NCI-H2227 (cell line): ENCODE measurements at regions not wholly inside any gene's neighbourhood (a gene's known extent, or its start where the extent isn't known, plus 50 kb on each side); places are given as distances from the start of the nearest gene placed in this dataset.
"Not testable (repeated sequence)": the region's sequence is repeated elsewhere in the genome, so short reads cannot be mapped to it uniquely, and the experiment has no call there.

Experiments
- DNase-seq: peaks from one replicate; lab custom pipeline; 2025; ENCODE audit not compliant: unreplicated experiment; lab: John Stamatoyannopoulos, UW

DNA sequence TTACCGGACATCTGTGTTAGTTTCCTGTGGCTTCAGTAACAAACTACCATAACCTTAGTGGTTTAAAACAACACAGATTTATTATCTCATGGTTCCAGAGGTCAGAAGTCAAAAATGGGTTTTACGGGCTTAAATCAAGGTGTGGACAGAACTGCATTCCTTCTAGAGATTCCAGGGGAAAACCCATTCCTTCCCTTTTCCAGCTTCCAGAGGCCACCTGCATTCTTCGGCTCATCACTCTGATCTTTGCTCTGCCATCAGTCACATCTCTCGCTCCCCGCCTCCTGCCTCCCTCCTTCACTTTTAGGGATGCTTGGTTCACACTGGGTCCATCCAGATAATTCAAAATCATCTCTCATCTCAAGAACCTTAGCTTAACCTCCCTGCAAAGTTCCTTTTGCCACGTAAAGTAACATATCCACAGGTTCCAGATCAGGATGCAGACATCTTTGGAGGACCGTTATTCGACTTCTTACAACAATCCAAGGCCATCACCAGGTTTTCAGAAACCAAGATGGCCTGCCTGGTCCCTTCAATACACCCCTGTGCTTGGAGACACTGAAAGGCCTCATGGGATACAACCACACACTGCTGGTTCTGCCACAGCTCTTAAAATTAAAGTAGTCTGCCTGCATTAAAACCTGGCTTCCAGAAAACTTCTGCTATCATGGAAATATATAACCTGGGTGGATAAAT, 225.9 kb upstream of the MYO3A start:
- no peak for DNase-seq

DNA sequence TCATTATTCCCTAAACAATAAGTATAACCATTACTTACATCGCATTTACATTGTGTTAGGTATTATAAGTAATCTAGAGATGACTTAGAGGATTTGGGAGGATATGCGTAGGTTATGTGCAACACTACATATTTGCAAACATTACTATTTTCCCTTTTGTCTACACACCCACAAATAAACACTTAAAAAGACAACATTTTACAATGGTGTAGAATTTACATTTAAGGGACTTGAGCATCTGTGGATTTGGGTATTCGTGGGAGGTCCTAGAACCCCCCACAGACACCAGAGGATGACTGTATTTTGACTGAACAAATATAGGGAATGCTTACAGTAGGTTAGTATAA, 220.2 kb upstream of the MYO3A start:
- DNase-seq, result no peak

DNA sequence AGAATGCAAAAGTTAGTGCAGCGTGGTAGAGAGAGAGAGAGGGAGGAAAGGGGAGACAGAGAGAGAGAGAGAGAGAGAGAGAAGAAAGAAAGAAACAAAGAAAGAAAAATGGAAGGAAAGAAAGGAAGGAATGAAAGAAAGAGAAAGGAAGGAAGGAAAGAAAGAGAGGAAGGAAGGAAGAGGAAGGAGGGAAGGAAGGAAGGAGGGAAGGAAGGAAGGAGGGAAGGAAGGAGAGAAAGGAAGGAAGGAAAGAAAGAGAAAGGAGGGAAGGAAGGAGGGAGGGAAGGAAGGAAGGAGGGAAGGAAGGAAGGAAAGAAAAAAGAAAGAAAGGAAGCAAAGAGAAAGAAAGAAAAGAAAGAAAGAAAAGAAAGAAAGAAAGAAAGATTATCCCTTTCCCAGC, 209.8 kb upstream of the MYO3A start:
- DNase-seq, result no peak

DNA sequence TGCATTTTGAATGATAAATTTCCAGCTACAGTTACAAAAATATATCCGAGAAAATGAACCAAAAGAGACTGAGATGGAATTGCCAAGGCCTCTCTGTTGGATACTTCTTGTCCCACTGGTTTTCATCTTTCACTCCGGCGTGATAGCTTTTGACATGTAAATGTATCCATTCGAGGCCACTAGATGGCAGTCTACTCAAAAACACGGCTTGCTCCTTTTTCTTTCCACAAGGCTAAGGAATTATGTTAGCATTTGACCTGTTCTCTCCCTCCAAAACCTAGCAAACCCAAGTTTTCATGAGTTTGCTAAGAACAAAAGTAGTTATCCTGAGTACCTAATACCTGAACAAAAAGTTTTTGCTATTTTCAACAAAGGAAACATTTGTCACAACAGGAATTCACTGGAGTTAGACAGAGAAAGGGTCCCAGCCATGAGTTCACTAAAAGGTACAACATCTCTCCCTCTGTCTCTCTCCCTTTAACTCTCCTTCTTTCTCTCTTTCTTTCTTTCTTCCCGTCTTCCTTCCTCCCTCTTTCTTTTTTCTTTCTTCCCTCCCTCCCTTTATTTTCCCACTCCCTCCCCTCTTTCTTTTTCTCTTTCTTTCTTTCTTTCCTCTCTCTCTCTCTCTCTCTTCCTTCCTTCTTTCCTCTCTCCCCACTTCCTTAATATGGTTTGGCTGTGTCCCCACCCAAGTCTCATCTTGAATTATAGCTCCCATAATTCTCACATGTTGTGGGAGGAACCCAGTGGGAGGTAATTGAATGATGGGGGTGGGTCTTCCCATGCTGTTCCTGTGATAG, 207.9 kb upstream of the MYO3A start:
- DNase-seq, result peak; percentile 77

DNA sequence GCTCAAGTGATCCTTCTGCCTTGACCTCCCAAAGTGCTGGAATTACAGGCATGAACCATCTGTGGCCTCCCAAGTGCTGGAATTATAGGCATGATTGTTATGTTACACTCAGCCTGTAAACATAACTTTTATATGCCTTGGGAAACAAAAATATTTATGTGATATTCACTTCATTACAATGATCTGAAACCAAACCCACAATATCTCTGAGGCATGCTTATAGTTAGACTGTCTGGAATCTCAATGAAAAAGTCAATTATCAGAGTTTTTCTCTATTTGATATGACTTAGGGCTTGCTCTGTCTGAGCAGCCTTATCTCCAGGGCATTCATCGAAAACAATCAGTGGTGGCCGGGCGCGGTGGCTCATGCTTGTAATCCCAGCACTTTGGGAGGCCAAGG, 195.3 kb upstream of the MYO3A start:
- no peak for DNase-seq

DNA sequence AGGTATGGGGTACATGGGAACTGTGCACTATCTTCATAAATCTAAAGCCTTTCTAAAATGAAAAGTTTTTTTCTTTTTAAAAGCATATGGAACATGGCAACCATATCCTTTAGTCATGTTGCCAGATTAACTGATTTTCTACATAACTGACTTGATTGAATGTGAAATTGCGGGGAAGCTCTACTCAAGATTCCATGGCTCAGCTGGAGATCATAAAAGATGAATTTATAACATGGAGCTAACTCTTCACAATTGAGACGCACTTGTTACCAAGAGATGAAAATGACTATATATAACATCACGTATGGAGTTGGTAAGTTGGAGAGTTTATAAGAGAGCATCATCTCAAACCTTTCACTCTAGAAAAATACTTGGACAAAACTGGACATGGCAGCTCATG, 190.2 kb upstream of the MYO3A start:
- DNase-seq, result no peak

DNA sequence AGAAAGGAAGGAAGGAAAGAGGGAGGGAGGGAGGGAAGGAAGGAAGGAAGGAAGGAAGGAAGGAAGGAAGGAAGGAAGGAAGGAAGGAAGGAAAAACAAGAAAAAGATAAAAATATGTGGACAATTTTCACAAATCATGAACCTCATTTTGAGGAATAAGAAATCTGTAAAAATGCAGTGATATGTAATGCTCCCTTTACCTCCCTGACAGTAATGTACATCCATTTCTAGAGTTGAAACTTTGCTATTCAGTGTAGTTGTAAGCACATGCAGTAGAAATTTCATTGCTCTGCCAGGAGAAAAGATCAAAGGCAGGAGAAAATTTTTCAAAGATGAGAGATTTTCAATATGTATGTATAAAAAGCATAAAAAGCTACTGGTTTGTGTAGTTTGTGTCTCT, 189.5 kb upstream of the MYO3A start:
- no peak for DNase-seq

DNA sequence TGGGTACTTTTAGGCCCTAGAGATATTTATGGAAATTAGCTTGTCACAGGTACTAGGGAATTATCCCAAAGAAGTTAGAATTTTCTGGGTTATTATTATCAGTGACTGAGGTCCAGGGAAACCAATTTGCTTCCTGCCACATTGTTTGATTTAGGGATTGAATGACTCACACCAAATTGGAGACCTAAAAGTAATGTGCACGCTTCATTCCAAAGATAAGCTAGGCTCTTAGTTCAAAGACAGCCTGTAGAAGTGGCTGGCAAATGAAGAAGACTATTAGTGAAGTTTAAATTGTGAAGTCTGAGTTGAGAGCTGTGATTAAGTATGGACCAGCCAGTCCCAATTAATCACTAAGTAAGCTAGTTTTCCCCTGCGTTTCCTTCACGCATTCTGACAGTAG, 188.1 kb upstream of the MYO3A start:
- DNase-seq, result no peak

DNA sequence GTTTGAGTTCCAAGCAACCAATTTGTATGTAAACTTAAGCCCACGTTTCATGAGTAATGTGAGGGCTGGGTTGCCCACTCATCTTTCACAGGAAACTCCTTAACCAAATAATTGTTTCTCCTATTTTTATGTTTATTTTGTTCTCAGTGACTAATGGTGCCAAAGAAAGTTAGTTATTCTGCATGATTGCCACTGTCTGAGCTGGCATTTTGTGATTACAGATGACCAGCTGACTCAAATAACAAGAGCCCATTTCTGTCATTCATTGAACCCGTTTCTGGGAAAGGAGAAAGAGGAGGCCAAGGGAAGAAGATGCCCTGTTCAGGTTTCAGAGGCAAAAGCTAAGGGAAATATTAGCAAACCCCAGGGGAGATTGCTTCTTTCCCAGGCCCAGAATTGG, 186.9 kb upstream of the MYO3A start:
- DNase-seq, result no peak

DNA sequence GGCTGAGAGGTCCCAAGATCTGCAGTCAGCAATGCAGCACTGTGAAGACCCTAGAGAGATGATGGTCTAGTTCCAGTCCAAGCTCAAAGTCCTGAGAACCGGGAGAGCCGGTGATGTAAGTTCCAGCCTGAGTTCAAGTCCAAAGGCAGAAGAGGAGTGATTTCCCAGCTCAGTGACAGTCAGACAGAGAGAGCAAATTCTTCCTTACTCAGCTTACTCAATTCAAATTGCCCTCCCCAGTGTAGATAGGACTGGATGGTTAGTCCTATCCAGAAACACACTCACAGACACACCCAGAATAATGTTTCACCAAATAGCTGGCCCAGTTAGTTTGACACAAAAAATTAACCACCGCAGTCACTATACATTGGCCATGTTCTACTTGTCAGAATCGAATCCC, 185.5 kb upstream of the MYO3A start:
- DNase-seq, result no peak

DNA sequence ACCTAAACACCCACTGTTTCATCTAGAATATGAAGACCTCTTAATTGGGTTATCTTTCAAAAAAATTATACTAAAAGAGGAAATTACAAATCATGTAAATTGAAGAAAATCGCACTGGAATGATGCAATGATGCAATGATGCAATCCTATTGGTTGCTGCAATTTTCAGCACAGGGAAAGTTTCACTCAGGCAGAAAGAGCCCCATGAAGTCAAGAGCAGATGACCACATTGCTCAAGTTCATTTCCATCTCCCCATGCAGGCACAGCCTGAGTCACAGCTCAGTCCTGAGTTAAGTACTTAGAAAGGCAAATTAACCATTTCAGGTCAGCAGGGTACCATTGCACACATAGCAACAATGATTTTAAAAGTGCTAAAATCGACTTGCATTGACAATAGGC, 180.3 kb upstream of the MYO3A start:
- DNase-seq, result no peak

DNA sequence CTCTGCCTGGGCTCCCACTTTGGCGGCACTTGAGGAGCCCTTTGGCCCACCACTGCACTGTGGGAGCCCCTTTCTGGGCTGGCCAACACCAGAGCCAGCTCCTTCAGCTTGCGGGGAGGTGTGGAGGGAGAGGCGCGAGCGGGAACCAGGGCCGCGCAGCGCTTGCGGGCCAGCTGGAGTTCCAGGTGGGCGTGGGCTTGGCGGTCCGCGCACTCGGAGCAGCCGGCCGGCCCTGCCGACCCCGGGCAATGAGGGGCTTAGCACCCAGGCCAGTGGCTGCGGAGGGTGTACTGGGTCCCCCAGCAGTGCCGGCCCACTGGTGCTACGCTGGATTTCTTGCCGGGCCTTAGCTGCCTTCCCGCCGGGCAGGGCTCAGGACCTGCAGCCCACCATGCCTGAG, 178.2 kb upstream of the MYO3A start:
- not testable (repeated sequence) for DNase-seq

DNA sequence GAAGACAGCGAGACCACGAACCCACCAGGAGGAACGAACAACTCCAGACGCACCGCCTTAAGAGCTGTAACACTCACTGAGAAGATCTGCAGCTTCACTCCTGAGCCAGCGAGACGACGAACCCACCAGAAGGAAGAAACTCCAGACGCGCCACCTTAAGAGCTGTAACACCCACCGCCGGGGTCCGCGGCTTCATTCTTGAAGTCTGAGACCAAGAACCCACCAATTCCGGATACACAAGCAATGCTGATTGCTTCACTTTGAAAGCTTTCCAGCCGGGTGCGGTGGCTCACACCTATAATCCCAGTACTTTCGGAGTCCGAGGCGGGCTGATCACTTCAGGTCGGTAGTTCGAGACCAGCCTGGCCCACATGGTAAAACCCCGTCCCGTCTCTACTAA, 177.2 kb upstream of the MYO3A start:
- no peak for DNase-seq

DNA sequence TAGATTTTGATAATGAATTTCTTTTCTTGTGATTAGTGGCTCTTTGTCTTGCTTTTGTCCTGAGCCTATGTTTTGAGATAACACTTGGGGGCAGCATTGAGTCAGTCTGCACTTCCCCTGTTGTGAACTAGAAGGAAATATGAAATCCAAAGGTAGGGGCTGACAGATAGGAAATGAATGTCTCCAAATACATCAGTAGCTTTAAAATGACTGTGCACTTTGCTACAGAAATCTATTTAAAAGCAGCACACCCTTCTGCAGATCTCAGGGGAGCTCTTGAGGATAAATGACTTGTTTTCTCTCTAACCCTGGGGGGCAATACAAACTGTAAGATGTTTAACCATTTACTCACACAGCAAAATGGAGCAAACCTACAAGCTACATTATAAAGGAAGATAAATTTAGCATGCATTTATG, 176.0 kb upstream of the MYO3A start:
- peak; percentile 78 for DNase-seq

DNA sequence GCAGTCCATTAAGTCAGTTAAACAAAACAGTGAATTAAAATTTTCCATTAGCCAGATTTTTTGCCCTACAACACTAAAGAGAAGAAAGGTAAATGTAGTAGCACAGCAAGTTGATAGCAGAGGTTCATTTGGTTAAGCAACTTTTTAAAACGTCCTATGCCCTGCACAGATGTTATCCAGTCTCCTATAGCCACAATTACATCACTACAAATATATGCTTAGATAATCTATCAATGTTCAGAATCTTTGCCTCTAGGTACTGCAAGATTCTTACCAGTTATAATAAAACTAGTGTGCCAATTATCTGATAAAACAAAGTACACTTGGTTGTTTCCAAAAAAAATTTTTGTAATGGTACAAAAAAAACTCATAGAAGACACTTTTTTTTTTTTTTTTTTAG, 175.5 kb upstream of the MYO3A start:
- no peak for DNase-seq

DNA sequence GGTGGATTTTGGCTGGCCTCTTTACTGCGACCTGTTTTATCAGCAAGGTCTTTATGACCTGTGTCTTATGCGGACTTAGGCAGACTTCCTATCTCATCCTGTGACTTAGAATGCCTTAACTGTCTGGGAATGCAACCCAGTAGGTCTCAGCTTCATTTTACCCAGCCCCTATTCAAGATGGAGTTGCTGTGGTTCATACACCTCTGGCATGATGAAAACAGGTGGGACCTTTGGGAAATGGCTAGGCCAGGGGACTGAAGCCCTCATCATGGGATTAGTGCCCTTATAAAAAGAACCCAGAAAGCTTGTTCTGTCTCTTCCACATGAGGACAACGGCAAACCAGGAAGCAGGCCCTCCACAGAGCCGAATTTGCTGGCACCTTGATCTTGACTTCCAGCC, 172.1 kb upstream of the MYO3A start:
- DNase-seq, result no peak

DNA sequence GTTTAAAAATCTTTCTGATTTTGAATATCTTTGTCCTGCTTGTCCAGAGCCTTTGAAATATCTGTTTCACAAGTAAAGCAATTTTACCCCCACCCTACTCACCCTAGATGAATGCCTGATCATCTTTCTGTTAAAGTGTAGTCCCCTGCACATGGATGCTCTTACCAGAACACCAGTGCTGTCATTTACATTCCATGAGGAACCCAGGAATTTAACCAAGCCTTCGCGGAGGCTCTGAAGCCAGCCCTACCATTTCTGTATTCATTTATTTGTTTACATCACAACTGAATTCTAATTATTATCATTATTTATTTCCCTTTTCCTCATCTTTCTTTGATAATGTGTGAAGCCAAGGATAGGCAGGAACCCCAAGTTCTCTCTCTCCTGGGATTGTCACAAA, 167.8 kb upstream of the MYO3A start:
- no peak for DNase-seq

DNA sequence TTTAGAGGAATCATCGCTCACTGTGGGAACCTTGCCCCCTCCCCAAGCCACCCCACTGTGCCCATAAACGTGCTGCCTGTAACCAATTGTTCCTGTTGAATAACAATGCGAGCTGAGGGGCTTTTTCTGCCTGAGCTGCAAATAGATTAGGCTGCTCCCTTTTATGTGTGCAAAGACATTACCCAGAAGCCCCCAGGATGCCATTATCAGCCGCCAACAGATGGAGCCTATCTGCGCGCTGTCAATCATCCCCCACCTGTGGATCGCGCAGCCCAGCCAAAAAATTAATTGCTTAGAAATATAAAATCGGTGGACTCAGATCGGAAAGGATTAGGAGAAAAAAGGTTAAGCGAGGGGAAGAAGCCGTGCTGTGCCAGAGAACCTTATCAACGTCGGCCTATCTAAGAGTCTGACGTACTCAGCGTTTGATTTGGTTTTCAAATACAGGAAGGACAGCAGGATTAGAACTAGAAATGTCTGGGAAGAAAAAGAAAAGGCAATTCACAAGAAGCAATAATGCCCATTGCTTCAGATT, 167.3 kb upstream of the MYO3A start:
- DNase-seq, result peak; percentile 67

DNA sequence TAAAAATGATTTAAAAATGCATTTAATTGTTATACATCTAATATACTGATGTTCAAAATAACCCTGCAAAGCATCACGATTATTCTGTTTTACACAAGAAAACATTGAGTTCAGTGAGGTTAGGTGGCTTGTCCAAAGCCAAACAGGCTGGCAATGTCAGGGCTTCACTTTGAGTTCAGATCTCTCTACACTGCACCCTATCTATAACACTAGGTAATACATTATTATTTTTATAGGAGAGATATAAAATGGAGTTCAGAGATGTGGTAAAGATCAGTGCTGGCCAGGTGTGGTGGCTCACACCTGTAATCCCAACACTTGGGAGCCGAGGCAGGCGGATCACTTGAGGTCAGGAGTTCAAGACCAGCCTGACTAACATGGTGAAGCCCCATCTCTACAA, 165.9 kb upstream of the MYO3A start:
- no peak for DNase-seq

DNA sequence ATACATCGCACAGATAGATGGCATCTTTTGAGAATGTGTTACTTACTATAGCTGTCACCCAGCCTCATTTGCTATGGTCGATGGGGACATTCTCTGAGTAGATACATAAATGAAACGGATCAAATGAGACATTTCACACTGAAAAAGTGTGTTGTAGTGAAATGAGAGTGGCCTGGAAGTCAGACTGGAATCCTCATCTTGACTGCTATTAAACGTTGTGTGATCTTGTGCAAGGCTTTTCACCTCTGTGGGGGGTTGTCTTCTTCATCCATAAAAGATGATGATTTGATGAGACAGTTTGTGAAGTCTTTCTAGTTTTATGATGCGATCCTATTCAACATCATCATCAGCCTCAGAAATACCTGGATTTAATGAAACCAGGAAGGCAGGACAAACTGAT, 155.4 kb upstream of the MYO3A start:
- no peak for DNase-seq

DNA sequence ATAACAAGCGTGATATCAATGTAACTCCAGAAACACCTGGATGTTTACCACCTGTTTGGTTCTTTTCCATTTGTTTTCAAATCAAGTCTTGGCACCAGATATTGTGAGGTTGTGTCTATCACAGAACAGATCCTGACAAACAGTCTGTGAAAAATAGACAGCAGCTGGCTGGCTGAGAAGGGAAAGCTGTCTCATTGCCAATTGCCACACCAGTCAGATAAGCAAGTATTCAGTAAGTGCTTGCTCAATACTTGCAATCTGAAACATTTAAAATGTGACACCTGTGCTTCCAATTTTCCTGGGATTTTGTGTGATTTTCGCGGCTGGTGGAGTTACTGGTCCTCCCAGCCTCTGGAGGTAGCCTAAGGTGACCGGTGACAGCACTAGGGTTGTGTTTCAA, 147.9 kb upstream of the MYO3A start:
- DNase-seq, result no peak

DNA sequence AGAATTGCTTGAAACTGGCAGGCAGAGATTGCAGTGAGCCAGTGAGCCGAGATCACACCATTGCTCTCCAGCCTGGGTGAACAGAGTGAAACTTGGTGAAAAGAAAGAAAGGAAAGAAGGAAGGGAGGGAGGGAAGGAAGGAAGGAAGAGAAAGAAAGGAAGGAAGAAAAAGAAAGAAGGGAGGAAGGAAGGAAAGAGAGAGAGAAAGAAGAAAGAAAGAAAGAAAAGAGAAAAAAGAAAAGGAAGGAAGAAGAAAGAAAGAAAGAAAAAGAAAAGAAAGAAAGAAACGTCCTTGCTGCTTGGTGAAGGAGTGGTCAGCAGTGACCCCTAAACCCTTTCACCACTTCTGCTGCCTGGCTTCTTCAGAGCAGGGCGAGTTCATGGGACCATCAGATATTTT, 147.1 kb upstream of the MYO3A start:
- DNase-seq, result no peak
